AG04450 (cell line): ENCODE measurements at regions not wholly inside any gene's neighbourhood (a gene's known extent, or its start where the extent isn't known, plus 50 kb on each side); places are given as distances from the start of the nearest gene placed in this dataset.

Experiments used
- CTCF ChIA-PET: fragments of 300-600, 350-600 bp; formaldehyde crosslinking; extraction: SDS; loops from one replicate; lab custom pipeline; 2022; ENCODE audit warnings: antibody characterized with exemption, inconsistent platforms; lab: Charles Lee
- POLR2A ChIA-PET: fragments of 350-600 bp; formaldehyde crosslinking; extraction: SDS; loops from one replicate; lab custom pipeline; 2021; ENCODE audit warnings: antibody characterized with exemption, inconsistent platforms; lab: Yijun Ruan, JAX
- DNase-seq: peaks from one replicate; pipeline ENCODE4 v3.0.0-alpha.2; 2011; ENCODE audit warnings: low read depth, low spot score
- H3K27ac ChIP-seq: one replicate; pipeline ENCODE4 v1.5.1; 2012; ENCODE audit warnings: low read depth, low read length, control low read depth
- H3K27me3 ChIP-seq: one replicate; pipeline ENCODE4 v1.6.0; 2012; ENCODE audit warnings: low read length; ENCODE audit not compliant: control insufficient read depth, insufficient read depth
- H3K4me3 ChIP-seq: 2 replicates; pipeline ENCODE4 v1.5.1; 2011; ENCODE audit warnings: mild to moderate bottlenecking, low read depth, low read length, control low read depth
- H3K9me3 ChIP-seq: 2 replicates; pipeline ENCODE4 v1.5.1; 2012; ENCODE audit warnings: low read length; ENCODE audit not compliant: control insufficient read depth, insufficient read depth
- TF ChIP-seq, protein P1 (sequence below): IDR thresholded peaks from 2 replicates; pipeline ENCODE4 v1.5.1; 2011; ENCODE audit warnings: low read depth, low read length, control low read depth, inconsistent platforms

DNA sequence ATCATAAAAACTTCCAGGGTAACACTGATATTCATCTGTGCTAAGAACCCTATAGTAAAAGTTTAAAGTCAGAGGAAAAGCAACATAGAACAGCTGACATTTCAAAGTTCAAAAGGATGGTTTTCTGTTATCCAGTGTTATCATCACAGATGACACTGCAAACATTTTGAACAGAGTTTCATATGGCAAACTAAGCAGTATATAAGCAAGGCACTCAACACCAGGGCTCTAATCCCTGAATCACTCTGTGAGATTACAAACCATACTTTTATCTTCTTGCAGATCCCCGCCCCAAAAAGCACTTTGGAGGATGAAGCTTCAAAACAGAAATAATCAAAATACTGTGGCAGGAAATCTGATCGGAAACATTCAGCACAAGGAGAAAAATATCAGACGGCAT is 508.2 kb upstream of the KIF2B start:
- H3K27me3 ChIP-seq = no peaks in the 10 kb centered on the region
- no peak overlapping the region for H3K27ac ChIP-seq
- ChIA-PET CTCF (no interaction called here), POLR2A (no interaction called here)
- TF ChIP-seq, protein P1, sequence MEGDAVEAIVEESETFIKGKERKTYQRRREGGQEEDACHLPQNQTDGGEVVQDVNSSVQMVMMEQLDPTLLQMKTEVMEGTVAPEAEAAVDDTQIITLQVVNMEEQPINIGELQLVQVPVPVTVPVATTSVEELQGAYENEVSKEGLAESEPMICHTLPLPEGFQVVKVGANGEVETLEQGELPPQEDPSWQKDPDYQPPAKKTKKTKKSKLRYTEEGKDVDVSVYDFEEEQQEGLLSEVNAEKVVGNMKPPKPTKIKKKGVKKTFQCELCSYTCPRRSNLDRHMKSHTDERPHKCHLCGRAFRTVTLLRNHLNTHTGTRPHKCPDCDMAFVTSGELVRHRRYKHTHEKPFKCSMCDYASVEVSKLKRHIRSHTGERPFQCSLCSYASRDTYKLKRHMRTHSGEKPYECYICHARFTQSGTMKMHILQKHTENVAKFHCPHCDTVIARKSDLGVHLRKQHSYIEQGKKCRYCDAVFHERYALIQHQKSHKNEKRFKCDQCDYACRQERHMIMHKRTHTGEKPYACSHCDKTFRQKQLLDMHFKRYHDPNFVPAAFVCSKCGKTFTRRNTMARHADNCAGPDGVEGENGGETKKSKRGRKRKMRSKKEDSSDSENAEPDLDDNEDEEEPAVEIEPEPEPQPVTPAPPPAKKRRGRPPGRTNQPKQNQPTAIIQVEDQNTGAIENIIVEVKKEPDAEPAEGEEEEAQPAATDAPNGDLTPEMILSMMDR = no peak
- H3K4me3 ChIP-seq = no peak overlapping the region
- peaks cover 6% of the 10 kb centered on the region; the same call in 1 of the 2 replicates for H3K9me3 ChIP-seq
- DNase-seq = no peak

DNA sequence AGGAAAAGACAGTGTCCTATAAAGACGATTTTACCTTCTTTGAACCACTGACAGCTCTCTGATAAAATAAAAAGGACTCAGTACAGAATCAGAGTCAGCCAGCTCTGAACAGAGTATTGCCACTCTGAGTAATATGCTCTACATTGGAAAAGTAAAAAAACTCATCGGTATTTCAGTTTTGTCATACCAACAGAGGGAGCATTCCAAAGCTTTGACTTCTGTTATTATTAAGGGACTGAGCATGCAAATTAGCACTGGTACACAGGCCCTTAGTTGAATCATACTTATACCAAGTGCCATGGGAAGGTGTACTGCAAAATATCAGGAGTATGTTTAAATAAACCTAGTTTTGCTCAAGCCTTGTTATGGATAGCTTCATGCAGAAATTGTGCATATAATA is 509.0 kb upstream of the KIF2B start:
- no peaks in the 10 kb centered on the region for H3K27me3 ChIP-seq
- no peak for DNase-seq
- H3K9me3 ChIP-seq = peaks cover 6% of the 10 kb centered on the region; the same call in 1 of the 2 replicates
- ChIA-PET POLR2A (no interaction called here), CTCF (no interaction called here)
- H3K4me3 ChIP-seq = no peak overlapping the region
- TF ChIP-seq, protein P1 = no peak
- no peak overlapping the region for H3K27ac ChIP-seq

DNA sequence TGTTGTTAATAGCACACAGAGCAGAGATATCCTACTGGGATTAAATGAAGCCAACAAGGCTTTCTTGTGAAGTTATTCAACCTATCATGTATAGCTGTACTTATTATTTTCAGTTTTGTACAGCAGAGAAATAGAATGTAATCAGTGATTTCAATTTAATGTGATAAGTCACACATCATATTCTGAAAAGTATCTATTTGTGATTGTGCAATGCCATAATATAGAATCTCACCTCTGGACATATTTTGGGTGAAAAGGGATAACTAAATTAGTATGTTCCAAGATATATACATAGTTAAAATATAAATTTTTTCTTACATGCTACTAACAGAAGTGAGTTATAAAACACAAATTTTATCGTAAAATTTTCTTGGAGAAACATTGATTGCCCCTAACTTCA is 544.3 kb upstream of the KIF2B start:
- ChIA-PET CTCF (no interaction called here), POLR2A (no interaction called here)
- DNase-seq = no peak
- Histone ChIP-seq H3K27me3 (no peaks in the 10 kb centered on the region), H3K27ac (no peak overlapping the region), H3K4me3 (no peak overlapping the region), H3K9me3 (peaks cover 3% of the 10 kb centered on the region; the same call in 1 of the 2 replicates)
- TF ChIP-seq, protein P1 = no peak

DNA sequence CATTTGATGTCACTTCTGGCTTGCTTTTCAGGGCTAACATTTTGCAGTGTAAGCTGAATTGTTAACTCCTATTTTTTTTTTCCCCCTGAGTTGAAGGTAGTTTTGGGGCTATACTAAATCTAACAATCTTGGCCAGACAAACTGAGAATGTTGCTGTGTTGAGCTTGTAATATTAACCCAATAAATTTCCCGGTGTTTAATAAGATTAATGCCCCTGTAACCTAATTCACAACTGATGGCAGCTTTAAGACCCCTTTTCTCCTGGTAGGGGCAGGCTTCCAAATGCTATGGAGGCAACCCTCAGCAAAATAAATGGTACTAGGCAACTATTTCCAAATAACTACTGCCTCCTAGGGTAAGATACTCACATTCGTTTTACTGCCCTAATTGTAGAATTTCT is 549.6 kb upstream of the KIF2B start:
- TF ChIP-seq, protein P1 = no peak
- ChIA-PET CTCF (no interaction called here), POLR2A (no interaction called here)
- H3K27me3 ChIP-seq = no peaks in the 10 kb centered on the region
- no peak overlapping the region for H3K27ac ChIP-seq
- no peak for DNase-seq
- no peak overlapping the region for H3K4me3 ChIP-seq
- no peaks in the 10 kb centered on the region for H3K9me3 ChIP-seq

DNA sequence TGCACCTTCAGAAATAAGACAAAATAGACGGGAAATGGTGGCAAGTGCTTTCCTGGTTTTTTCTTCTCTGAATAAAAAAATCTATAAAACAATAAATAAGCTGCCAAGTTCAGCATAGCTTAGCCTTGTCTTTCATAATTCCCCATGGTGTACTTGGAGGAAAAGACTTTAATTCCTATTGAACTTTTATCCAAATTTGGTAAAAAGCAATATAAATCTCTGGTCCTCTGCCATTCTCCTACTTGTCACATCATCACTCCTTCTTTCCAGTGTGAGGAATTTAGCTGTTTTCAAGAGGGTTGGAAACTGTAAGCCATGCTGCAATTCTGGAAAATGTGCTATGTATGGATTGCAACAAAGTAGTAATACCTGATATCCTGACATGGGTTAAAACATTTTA is 551.8 kb upstream of the KIF2B start:
- ChIA-PET CTCF (no interaction called here), POLR2A (no interaction called here)
- TF ChIP-seq, protein P1 = no peak
- DNase-seq = no peak
- Histone ChIP-seq H3K27me3 (no peaks in the 10 kb centered on the region), H3K4me3 (no peak overlapping the region), H3K9me3 (no peaks in the 10 kb centered on the region), H3K27ac (no peak overlapping the region)
